GM12878 (cell line): ENCODE measurements at regions not wholly inside any gene's neighbourhood (a gene's known extent, or its start where the extent isn't known, plus 50 kb on each side); places are given as distances from the start of the nearest gene placed in this dataset.

Source experiments
- ATAC-seq: fragments of 200-7000 bp; cut with Tn5 transposase; 3 replicates; pipeline ENCODE4 v1.9.1; 2020; ENCODE audit warnings: mild to moderate bottlenecking, moderate library complexity
- BruUV-seq: library from RNA; stranded (reverse); fragments of 400-500 nt; replicated peaks from 2 replicates; lab custom pipeline; 2021; lab: Mats Ljungman, UMichigan
- CTCF ChIA-PET: fragments of 300-600 bp; sonication (Branson Sonifier 250); formaldehyde crosslinking; extraction: SDS; loops from one replicate; lab custom pipeline; 2021; ENCODE audit warnings: inconsistent platforms; lab: Yijun Ruan, JAX
- POLR2A ChIA-PET: fragments of 350-600 bp; formaldehyde crosslinking; extraction: SDS; loops from one replicate; lab custom pipeline; 2021; ENCODE audit warnings: inconsistent platforms; lab: Charles Lee
- RAD21 ChIA-PET: fragments of 300-600 bp; sonication (Branson Sonifier 250); formaldehyde crosslinking; loops from one replicate; lab custom pipeline; 2023; ENCODE audit warnings: antibody characterized with exemption; ENCODE audit not compliant: unreplicated experiment; lab: Charles Lee
- SMC1A ChIA-PET: fragments of 300-600 bp; sonication (Branson Sonifier 250); formaldehyde crosslinking; loops from one replicate; lab custom pipeline; 2023; ENCODE audit not compliant: unreplicated experiment, uncharacterized antibody; lab: Charles Lee
- DNase-seq: peaks from one replicate; pipeline ENCODE4 v3.0.0-alpha.2; 2011; ENCODE audit warnings: low read depth, low spot score
- FAIRE-seq: peaks from 3 replicates; lab custom pipeline; 2011; peaks lifted over from hg19 to GRCh38; lab: Jason Lieb, UNC
- H2AFZ ChIP-seq: 2 replicates; pipeline ENCODE4 v1.6.0; 2011; ENCODE audit warnings: low read depth, low read length, control low read depth; ENCODE audit not compliant: control insufficient read depth
- H3K27ac ChIP-seq: 2 replicates; pipeline ENCODE4 v1.5.1; 2011; ENCODE audit warnings: control low read depth; ENCODE audit not compliant: control insufficient read depth, insufficient read depth
- H3K27me3 ChIP-seq, 2 experiments: replicated peaks in 1 of 2; 2 replicates each; pipeline versions ENCODE4 v1.6.0 to v1.6.1; 2011; ENCODE audit warnings: low read length in 1 of 2; ENCODE audit not compliant: control insufficient read depth in 2 of 2, insufficient read depth in 2 of 2
- H3K36me3 ChIP-seq, 2 experiments: 2 replicates each; pipeline ENCODE4 v1.5.1; 2011; ENCODE audit warnings: low read length in 1 of 2; ENCODE audit not compliant: control insufficient read depth in 2 of 2, insufficient read depth in 2 of 2
- H3K4me1 ChIP-seq: 2 replicates; pipeline ENCODE4 v1.6.1; 2011; ENCODE audit warnings: mild to moderate bottlenecking, low read length, moderate library complexity, mixed read lengths; ENCODE audit not compliant: control insufficient read depth, insufficient read depth
- H3K4me2 ChIP-seq: 2 replicates; pipeline ENCODE4 v1.6.0; 2011; ENCODE audit warnings: control low read depth; ENCODE audit not compliant: control insufficient read depth, insufficient read depth
- H3K4me3 ChIP-seq: fragments of 200-600 bp; sonication (generic); 2 replicates; pipeline ENCODE4 v1.5.1; 2016
- H3K79me2 ChIP-seq: 2 replicates; pipeline ENCODE4 v1.6.0; 2011; ENCODE audit warnings: low read length; ENCODE audit not compliant: control insufficient read depth, insufficient read depth
- H3K9ac ChIP-seq: 2 replicates; pipeline ENCODE4 v1.8.0; 2011; ENCODE audit warnings: low read length, control low read depth, mixed read lengths; ENCODE audit not compliant: control insufficient read depth, insufficient read depth
- H3K9me3 ChIP-seq: replicated peaks from 3 replicates; pipeline ENCODE4 v1.5.1; 2011; ENCODE audit warnings: mild to moderate bottlenecking, low read length; ENCODE audit not compliant: control insufficient read depth, insufficient read depth
- H4K20me1 ChIP-seq: 2 replicates; pipeline ENCODE4 v1.6.0; 2011; ENCODE audit not compliant: control insufficient read depth, insufficient read depth
- BMI1 ChIP-seq: fragments of 450-650 bp; IDR thresholded peaks from 2 replicates; pipeline ENCODE4 v1.6.1; 2016; ENCODE audit warnings: mild to moderate bottlenecking, moderate library complexity, borderline replicate concordance
- DPF2 ChIP-seq: fragments of 450-650 bp; IDR thresholded peaks from 2 replicates; pipeline ENCODE4 v1.6.1; 2017; ENCODE audit warnings: mild to moderate bottlenecking
- ESRRA ChIP-seq: IDR thresholded peaks from 2 replicates; pipeline ENCODE4 v1.6.1; 2012; ENCODE audit warnings: mild to moderate bottlenecking, low read length, improper control_type of control experiment
- HSF1 ChIP-seq: fragments of 150-350 bp; IDR thresholded peaks from 2 replicates; pipeline ENCODE4 v1.6.1; 2014; ENCODE audit warnings: mild to moderate bottlenecking, low read depth, low read length
- IKZF1 ChIP-seq: fragments of 450-650 bp; conservative IDR thresholded peaks from 2 replicates; pipeline ENCODE4 v1.6.1; 2017; ENCODE audit warnings: antibody characterized with exemption, mild to moderate bottlenecking
- NR2C2 ChIP-seq: IDR thresholded peaks from 2 replicates; pipeline ENCODE4 v1.6.1; 2011; ENCODE audit warnings: borderline replicate concordance, low read depth; ENCODE audit not compliant: control insufficient read depth, insufficient read length
- SKIL ChIP-seq: fragments of 450-650 bp; IDR thresholded peaks from 2 replicates; pipeline ENCODE4 v1.6.1; 2017; ENCODE audit warnings: mild to moderate bottlenecking, low read depth, inconsistent platforms; ENCODE audit not compliant: poor library complexity, severe bottlenecking
- SMARCA5 ChIP-seq: fragments of 450-650 bp; IDR thresholded peaks from 2 replicates; pipeline ENCODE4 v1.6.1; 2017; ENCODE audit warnings: mild to moderate bottlenecking
- SP1 ChIP-seq: IDR thresholded peaks from one replicate; pipeline ENCODE4 v1.6.1; 2011; ENCODE audit warnings: low read depth, low read length
- SPI1 ChIP-seq: IDR thresholded peaks from 2 replicates; pipeline ENCODE4 v1.6.1; 2011; ENCODE audit warnings: low read depth, mild to moderate bottlenecking, low read length, moderate library complexity, borderline replicate concordance; ENCODE audit not compliant: insufficient read depth
- TARDBP ChIP-seq: IDR thresholded peaks from 2 replicates; pipeline ENCODE4 v1.6.1; 2016; ENCODE audit warnings: borderline replicate concordance
- TBL1XR1 ChIP-seq: IDR thresholded peaks from 2 replicates; pipeline ENCODE4 v1.6.1; 2012; ENCODE audit warnings: low read depth, low read length, improper control_type of control experiment
- YBX1 ChIP-seq: fragments of 450-650 bp; IDR thresholded peaks from 2 replicates; pipeline ENCODE4 v1.6.1; 2016; ENCODE audit warnings: antibody characterized with exemption
- ZBTB33 ChIP-seq: fragments of 450-650 bp; IDR thresholded peaks from 2 replicates; pipeline ENCODE4 v1.6.1; 2017; ENCODE audit warnings: mild to moderate bottlenecking
- ZNF217 ChIP-seq: fragments of 450-650 bp; IDR thresholded peaks from 2 replicates; pipeline ENCODE4 v1.6.1; 2017; ENCODE audit warnings: antibody characterized with exemption, mild to moderate bottlenecking
- ZNF687 ChIP-seq: fragments of 450-650 bp; IDR thresholded peaks from 2 replicates; pipeline ENCODE4 v1.6.1; 2017; ENCODE audit warnings: mild to moderate bottlenecking, moderate library complexity
- WGBS: methylation state at CpG from one replicate; pipeline ENCODE4 v1.1.6; 2016; ENCODE audit warnings: low lambda C conversion rate; ENCODE audit not compliant: insufficient replicate concordance, insufficient coverage; ENCODE audit errors: missing lambda C conversion rate; 5-methylcytosine and 5-hydroxymethylcytosine counted together
- in situ Hi-C: fragments of 300-500 bp; cut with MboI; formaldehyde crosslinking; loops from 9 replicates; pipeline ENCODE4 v1.14.3; 2018; ENCODE audit warnings: mixed read lengths
- intact Hi-C: fragments of 100-400 bp; cut with micrococcal nuclease; formaldehyde crosslinking; loops from one replicate; pipeline ENCODE4 v1.14.2; 2022; ENCODE audit not compliant: unreplicated experiment

GRCh38 chr6:156309017-156309416 lies 468.2 kb upstream of the ARID1B start (continued):
- TF ChIP-seq HSF1 (no peak), SMARCA5 (no peak)

- WGBS: 19% methylated on average over 3 of the region's 3 CpGs
- TF ChIP-seq NR2C2: no peak
- no peak for TF ChIP-seq SKIL
- no peak for TF ChIP-seq IKZF1
- no peak for TF ChIP-seq ZNF687
- no peak for TF ChIP-seq BMI1
- no peak for TF ChIP-seq ZBTB33
- TF ChIP-seq SP1: no peak
- no peak for TF ChIP-seq SPI1
- TF ChIP-seq ESRRA: no peak
- TF ChIP-seq DPF2: no peak
- TF ChIP-seq TARDBP: no peak
- no peak for TF ChIP-seq TBL1XR1
- TF ChIP-seq ZNF217: no peak
- no peak for TF ChIP-seq YBX1
Measured at GRCh38 chr6:156308604-156309003, 468.6 kb upstream of the ARID1B start.

More at GRCh38 chr6:156308604-156309003, 468.6 kb upstream of the ARID1B start:
- intact Hi-C loops (no loop called here), in situ Hi-C loops (no loop called here)
- H3K27me3 ChIP-seq: no peaks in the 10 kb centered on the region; a peak in 1 of 4 replicates
- H3K79me2 ChIP-seq: no peaks in the 10 kb centered on the region
- SMC1A ChIA-PET: interaction anchor here (1.0 kb wide), 1 partner anchor 82 kb away, joined by 3 read pairs; no protein-coding TSS in a partner anchor
- POLR2A ChIA-PET: no interaction called here
- H3K9ac ChIP-seq: no peak overlapping the region
- RAD21 ChIA-PET: no interaction called here
- H2AFZ ChIP-seq: no peak overlapping the region
- H3K9me3 ChIP-seq: no peaks in the 10 kb centered on the region
- FAIRE-seq (no peak), DNase-seq (no peak), ATAC-seq (no peak)
- H3K4me2 ChIP-seq: no peak overlapping the region
- no peaks in the 10 kb centered on the region for H3K4me1 ChIP-seq
- H3K27ac ChIP-seq: no peak overlapping the region
- CTCF ChIA-PET: no interaction called here
- no TSS peak for BruUV-seq
- H4K20me1 ChIP-seq: no peaks in the 10 kb centered on the region
- no peaks in the 10 kb centered on the region for H3K36me3 ChIP-seq
- no peak overlapping the region for H3K4me3 ChIP-seq
